GM18499 (cell line): ENCODE measurements at regions not wholly inside any gene's neighbourhood (a gene's known extent, or its start where the extent isn't known, plus 50 kb on each side); places are given as distances from the start of the nearest gene placed in this dataset.

Experiments
- ATAC-seq: cut with Tn5 transposase; IDR thresholded peaks from one replicate; pipeline ENCODE4 v1.9.1; 2021; ENCODE audit warnings: moderate number of reproducible peaks; ENCODE audit not compliant: insufficient read depth, unreplicated experiment

GRCh38 chr2:217660423-217660822 lies 342.4 kb downstream of the TNS1 start:
- ATAC-seq = no peak

GRCh38 chr2:217658806-217659205 lies 344.0 kb downstream of the TNS1 start:
- ATAC-seq = no peak

GRCh38 chr2:217657252-217657651 lies 345.5 kb downstream of the TNS1 start:
- no peak for ATAC-seq

GRCh38 chr2:217656316-217656715 lies 346.5 kb downstream of the TNS1 start:
- ATAC-seq = no peak

GRCh38 chr2:217655651-217656050 lies 347.1 kb downstream of the TNS1 start:
- no peak for ATAC-seq

GRCh38 chr2:217654168-217654567 lies 348.6 kb downstream of the TNS1 start:
- ATAC-seq = no peak

- no peak for ATAC-seq
Measured at GRCh38 chr2:217652761-217653639, 349.8 kb downstream of the TNS1 start.

- no peak for ATAC-seq
Measured at GRCh38 chr2:217650716-217651360, 352.0 kb downstream of the TNS1 start.

- no peak for ATAC-seq
Measured at GRCh38 chr2:217650229-217650628, 352.6 kb downstream of the TNS1 start.

- ATAC-seq = no peak
Measured at GRCh38 chr2:217647925-217648324, 354.9 kb downstream of the TNS1 start.

GRCh38 chr2:217647226-217647625 lies 355.6 kb downstream of the TNS1 start:
- no peak for ATAC-seq

GRCh38 chr2:217645896-217646295 lies 356.9 kb downstream of the TNS1 start:
- ATAC-seq = no peak

GRCh38 chr2:217643789-217644301 lies 358.9 kb downstream of the TNS1 start:
- no peak for ATAC-seq

- ATAC-seq = no peak
Measured at GRCh38 chr2:217642944-217643343, 359.9 kb downstream of the TNS1 start.

GRCh38 chr2:217641960-217642359 lies 360.8 kb downstream of the TNS1 start:
- no peak for ATAC-seq

GRCh38 chr2:217639481-217639880 lies 363.3 kb downstream of the TNS1 start:
- ATAC-seq = no peak

GRCh38 chr2:217638533-217638932 lies 364.3 kb downstream of the TNS1 start:
- no peak for ATAC-seq

- ATAC-seq = no peak
Measured at GRCh38 chr2:217638031-217638430, 364.8 kb downstream of the TNS1 start.

- no peak for ATAC-seq
Measured at GRCh38 chr2:217636991-217637561, 365.7 kb downstream of the TNS1 start.

- no peak for ATAC-seq
Measured at GRCh38 chr2:217636578-217636977, 366.2 kb downstream of the TNS1 start.

- no peak for ATAC-seq
Measured at GRCh38 chr2:217634871-217635270, 367.9 kb downstream of the TNS1 start.
